DMS 273 (cell line): ENCODE measurements at regions not wholly inside any gene's neighbourhood (a gene's known extent, or its start where the extent isn't known, plus 50 kb on each side); places are given as distances from the start of the nearest gene placed in this dataset.
A peak's percentile ranks its signal among the peaks of the same experiment; 100 is the strongest.
"Not testable (repeated sequence)": the region's sequence is repeated elsewhere in the genome, so short reads cannot be mapped to it uniquely, and the experiment has no call there.

Experiments used
- DNase-seq: peaks from one replicate; lab custom pipeline; 2025; ENCODE audit not compliant: unreplicated experiment; lab: John Stamatoyannopoulos, UW

DNA sequence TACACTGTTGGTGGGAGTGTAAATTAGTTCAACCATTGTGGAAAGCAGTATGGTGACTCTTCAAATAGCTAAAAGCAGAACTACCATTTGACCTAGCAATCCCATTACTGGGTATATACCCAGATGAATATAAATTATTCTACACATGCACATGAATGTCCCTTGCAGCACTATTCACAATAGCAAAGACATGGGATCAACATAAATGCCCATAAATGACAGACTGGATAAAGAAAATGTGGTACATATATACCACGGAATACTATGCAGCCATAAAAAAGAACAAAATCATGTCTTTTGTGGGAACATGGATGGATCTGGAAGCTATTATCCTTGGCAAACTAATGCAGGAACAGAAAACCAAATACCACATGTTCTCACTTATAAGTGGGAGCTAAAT is 282.8 kb upstream of the TGFBR2 start:
- not testable (repeated sequence) for DNase-seq

DNA sequence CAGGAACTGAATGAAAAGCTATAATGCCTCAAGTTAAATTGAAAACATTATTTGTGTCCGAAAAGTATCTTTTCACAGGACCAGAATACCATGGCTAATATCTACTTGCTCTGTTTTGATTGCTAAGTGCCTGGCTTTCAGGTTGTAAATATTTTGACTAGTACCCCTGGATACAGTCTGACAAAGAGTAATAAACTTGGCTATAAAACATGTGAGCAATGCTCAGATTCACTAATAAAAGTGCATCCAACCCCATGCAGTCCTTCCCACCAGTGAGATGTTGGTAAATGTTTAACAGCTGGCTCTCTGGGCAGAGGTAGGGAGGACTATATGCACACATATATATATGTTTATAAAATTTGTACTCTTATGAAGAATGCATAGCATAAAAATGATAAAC is 281.8 kb upstream of the TGFBR2 start:
- DNase-seq = no peak

DNA sequence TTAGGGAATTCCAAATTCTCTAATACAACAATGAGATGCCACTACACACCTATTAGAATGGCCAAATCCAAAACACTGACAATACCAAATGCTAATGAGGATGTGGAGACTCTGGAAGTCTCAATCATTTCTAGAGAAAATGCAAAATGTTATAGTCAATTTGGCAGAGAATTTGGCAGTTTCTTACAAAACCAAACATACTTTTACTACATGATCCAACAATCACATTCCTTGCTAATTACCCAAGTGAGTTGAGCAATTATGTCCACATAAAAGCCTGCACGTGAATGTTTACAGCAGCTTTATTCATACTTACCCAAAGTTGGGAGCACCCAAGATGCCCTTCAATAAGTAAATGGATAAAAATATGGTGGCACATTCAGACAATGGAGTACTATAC is 278.4 kb upstream of the TGFBR2 start:
- DNase-seq = not testable (repeated sequence)

DNA sequence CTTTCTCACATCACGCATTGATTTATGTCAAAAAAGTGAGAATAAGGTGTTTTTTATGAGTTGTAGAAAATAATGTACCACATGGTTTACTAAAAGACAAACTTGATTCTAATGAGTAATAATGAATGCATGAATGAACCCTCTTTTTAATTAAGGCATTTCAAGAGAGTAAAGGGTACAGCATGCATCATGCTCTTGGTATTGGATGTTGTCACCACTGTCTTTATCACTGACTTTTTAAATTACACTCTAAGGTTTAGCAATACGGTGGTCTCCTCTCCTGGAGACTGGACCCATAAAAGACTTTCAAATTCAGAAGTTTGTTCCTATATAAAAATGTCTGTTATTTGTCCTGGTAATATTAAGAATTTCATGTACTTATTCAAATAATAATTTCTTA is 277.5 kb upstream of the TGFBR2 start:
- not testable (repeated sequence) for DNase-seq

DNA sequence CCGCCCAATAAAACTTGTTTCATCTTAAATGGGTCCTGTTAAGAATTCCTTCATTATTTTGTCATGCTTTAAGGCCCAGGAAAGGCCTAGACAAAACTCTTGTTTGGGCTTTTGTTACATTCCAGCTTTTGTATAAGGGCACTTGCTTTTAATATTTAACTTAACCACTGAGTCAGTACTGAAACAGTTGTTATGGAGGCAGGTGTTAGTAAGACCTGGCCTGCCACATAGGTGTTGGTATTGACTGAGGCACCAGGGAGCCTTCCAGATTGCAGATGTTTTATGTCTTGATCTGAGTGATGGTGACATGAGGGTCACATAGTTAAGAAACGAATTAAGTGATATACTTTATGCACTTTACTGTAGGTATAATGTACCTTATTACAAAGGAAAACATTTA is 274.9 kb upstream of the TGFBR2 start:
- DNase-seq = no peak

DNA sequence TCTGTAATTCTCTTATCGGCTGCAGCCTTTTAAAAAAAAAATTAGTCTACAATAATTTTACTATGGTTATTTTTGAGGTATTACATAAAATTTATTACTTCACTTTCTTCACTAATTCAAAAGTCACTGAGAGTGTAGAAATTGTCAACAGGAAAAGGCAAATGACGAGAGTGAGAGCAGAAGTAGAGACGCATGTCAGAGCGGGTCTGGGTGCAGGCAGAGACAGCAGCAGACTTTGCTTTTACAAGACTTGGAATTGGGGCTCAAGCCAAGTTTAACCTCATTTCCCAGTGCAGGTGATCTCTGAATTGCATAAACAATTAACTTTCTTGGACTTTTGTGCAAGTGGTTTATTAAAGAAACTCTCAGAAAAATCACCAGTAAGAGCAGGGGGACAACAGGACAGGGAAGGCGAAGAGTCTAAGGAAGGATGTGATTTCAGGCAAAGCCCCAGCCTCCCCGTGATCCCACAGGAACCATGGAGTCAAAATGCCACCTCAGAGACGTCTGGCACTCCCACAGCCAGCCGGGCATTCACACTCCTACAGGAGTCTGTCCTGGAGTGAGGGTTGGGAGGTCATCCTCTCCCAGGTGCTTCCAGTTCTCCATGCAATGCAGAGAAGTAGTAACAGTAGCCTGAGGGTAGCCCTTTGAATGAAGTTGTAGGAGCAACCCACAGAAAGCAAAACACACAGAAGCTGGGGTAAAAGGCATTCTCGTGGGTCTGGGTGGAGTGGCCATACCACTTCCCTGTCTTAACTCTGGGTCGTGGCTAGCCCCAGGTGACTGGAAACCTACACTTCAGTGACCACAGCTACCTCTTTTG is 274.0 kb upstream of the TGFBR2 start:
- no peak for DNase-seq

DNA sequence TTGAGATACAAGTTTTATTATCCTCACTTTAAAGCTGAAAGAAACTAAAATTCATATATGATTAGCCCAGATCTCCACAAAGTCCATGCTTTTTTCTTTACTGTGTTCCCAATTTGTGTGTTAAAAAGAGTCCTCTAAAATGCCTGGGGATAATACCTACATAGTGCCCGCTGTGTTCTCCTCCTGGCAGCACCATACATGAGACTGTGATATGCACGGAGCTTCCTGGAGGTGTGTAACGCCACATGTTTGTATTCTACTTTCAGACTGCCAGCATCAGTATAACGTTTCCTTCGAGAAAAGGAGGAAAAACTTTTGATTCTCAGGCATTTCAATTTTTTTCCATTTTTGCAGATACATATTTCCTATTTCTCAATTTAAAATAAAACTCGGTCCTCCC is 273.3 kb upstream of the TGFBR2 start:
- DNase-seq = no peak

DNA sequence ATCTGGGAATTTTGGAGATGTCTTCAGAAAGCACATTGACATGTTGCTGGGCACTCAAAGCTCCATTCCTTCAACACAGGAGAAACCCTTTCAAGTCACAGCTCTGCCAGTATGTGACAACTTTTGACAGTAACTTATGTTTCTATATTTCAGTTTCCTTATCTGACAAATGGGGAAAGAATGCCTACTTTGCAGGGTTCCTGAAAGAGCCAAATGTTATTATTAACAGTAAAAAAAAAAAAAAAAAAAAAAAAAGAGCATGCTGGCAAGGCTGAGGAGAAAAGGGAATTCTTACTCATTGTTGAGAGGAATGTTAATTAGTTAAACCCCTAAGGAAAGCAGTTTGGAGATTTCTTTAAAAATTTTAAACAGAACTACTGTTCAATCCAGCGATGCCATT is 272.5 kb upstream of the TGFBR2 start:
- DNase-seq = no peak

DNA sequence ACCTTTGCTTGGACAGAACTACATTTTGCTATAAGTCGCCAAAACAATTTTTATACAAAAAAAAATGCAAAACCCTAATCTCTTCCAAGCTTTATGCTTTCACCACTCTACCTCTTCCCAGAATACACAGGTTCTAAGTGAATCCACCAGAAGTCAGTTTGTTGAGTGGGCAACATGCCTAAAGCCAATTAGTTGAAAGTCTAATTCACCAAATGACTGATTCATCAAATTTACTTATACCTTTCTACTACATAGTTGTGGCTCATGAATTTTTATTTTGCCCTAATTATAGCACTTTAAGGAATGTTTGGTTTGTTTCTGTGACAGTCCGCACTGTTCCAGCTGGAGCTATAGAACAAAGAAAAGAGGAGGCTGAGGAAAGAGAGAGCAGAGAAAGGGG is 265.9 kb upstream of the TGFBR2 start:
- DNase-seq = no peak

DNA sequence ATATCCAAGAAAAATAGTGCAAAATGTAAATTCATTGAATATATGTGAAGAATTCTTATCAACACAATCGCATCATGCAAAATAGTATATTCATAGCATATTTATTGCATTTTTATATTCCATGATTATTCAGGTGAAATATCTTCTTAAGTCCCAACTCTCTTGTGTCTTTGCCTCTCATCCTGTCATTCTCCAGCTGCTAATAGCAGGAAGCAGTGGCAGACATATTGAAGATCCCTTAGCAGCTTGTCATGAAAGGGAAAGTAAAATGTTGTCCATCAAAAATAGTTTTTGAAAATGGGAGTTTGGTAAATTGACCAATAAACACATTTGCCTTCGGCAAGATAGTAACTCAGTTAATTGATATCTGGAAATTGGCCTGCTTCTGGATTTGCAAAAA is 265.3 kb upstream of the TGFBR2 start:
- no peak for DNase-seq

DNA sequence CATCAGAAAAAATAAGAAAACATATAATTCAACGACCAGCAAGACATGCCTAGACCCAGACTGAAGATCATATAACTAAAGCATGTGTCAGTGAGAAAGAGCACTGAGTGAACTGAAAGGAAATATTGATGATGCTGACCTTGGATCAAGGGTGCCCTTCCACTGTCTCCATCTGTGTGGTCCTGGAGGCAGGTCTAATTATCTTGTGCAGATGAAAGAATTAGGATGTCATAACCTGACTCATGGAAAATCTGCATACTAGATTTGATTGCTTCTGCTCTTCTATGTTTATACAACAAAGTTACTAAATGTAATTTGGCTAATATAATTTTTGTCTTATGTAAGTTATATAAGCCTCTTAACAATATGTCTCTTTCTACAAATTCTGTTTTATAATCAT is 264.6 kb upstream of the TGFBR2 start:
- DNase-seq = no peak

DNA sequence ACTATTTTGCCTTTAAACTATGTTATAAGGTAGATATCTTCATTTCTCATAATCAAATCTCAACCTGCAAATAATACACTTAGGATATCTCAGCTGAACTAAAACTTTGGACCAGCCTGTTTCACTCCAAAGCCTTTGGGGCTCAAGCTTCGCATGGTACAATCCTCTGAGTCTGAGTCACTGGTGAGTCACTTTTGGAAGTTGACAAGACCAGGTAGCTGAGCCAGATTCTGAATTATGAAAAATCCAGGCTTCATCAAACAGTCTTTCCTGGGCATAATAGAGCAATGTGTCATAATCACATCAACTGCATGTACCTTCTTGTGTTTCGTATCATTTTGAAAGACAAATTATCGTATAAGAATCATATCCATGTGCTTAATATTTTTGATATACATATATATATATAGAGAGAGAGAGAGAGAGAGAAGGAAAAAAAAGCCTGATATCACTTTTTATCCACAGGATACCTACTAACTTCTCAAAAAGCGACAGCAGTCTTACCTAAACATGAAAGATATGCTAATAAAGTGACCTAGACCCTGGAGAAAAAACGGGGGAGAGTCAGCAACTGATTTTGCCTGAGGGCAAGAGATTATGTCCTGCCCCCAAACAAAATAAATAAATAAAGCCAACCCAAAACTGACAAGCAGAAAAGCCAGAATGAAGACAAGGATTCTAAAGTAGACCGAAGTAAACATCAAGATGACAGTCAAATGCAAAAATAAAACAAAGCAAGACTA is 263.9 kb upstream of the TGFBR2 start:
- peak; percentile 4 for DNase-seq

DNA sequence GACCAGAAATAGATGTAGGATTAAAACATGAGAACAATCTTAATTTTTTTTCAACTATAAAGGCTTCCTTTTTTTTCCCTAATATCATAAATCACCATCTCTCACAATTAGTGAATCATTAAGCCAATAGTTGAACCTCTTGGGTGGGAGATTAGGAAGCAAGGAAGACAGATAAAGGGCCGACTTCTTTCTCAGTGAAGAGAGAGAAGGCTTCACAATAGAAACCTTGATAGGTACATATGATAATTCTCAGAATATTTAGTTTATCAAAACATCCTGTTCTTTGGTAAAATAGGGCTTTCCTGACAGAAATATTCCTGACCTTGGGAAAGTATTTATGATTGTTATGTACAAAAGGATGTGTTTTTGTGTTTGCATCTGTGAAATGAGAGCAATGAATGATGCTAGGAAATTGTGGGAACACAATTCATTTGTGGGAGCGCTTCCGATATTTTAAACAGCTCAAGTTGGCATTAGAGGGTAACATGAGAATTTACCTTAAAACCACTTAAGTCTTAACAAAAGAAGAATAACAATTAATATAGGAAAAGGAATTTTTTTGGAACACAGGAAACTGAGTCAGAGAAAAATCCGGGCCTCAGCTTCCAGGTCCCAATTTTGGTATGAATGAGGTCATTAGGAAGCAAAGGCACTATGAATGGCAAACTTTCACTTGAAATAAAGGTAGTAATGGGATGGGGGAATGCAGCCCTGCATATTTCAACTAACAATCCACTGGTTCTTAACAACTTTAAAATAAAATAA is 263.2 kb upstream of the TGFBR2 start:
- DNase-seq = no peak

DNA sequence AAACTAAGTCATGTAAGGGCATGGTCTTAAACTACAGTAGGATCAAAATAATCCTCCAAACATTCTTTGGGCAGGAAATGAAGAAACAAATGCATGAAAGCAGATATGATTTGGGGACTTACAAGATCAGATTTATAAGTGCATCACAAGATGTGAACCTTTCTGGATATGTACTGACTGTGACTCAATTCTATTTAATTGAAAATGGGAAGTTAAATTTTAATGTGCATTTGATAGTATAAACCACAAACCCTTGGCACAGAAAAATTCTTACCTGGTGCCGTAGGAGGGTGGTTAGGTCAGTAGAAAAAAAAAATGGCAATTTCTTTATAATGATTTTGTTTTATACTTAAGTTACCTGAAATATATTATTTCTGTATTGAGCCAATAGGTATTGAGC is 262.5 kb upstream of the TGFBR2 start:
- no peak for DNase-seq

DNA sequence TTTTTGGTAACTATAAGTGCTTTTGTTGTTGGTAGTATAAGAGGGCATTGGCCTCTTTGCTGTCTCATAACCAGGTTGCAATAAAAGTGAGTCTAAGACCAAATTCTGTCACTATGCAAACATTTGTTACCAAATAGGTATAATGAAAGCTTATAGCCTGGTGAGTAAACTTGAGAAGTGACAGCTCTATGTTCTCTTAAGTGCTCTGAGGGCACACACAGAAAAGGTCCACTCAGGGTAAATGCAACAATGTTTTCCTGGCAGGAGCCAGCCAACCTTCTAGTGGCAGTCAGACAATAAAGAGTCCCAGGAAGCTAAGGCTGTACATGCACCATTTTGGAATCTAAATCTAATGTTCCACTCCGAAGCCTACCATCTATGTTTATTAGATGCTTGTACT is 262.1 kb upstream of the TGFBR2 start:
- no peak for DNase-seq

DNA sequence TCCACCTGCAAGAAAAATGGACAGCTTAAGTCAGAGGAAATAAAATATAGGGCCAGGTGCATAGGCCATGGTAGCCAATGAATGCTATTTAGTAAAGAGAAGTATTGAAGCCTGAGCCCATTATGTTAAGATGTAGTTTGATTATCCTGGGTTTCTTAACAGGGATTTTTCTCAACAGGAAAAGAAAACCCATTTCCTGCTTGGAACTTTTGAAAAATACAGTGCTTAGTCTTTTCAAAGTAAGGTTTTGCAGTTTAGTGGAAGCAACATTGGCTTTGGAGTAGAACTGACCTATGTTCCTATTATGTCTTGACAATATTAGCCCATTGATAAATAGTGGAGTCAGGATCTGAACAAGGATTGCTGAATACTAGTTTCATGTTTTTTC is 259.5 kb upstream of the TGFBR2 start:
- DNase-seq = no peak

DNA sequence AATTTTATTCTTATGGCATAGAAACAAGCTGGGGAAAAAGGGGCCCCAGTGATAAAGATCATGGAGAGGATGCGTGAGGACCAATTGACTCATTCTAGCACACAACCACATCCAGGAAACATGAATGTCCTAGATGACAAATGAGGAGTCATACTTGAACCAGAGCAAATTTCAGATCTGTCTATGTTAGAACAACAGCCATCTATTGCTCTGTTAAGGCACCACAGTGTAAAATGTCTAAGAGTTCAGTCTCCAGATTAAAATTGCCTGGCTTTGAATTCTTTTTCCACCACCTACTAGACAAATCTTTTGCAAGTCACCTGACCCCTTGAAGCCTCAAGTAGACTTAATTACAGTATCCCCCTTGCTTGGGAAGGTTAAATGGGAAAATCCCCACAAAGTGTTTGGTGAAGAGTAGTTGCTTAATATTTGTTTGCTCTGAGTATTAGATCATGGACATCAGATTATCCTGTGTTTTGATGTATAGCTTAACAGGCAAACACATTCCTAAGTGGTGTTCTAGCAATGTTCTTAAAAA is 258.7 kb upstream of the TGFBR2 start:
- DNase-seq = no peak

DNA sequence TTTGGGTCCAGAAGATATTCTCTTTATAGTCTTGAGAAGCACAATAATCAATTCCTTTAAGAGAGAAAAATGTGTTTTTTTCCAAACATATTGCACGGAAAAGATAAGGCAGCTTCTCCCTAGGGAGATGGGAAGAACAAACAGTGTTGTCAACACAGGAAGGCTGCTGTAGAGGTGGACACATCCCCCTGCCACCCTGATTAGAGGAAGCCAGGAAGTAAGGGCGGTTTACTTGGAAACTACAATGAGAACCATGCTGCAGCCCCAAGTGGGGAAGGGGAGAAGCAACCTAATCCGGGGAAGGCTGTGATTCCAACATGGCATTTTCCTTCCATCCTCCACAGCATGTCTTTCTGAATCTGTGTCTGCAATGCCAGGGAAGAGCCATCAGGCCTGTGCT is 256.9 kb upstream of the TGFBR2 start:
- DNase-seq = no peak

DNA sequence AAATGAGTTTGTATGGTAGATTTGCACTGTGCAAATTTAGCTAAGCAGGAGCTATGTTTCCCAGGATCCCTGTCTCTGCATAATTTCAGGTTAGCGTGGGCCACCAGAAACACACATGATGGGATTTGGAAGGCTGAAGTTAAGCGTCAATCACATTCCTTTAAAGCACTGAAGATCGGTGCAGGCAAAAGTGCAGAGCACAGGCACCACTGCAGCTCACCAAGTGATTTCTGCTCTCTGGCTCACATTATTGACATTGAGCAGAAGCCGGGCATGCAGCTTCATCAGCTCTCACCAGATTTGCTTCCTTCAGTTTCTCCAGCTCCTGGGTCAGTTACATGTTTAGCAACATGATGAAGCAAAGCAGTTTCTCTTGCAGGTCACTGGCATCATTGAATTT is 256.4 kb upstream of the TGFBR2 start:
- DNase-seq = no peak

DNA sequence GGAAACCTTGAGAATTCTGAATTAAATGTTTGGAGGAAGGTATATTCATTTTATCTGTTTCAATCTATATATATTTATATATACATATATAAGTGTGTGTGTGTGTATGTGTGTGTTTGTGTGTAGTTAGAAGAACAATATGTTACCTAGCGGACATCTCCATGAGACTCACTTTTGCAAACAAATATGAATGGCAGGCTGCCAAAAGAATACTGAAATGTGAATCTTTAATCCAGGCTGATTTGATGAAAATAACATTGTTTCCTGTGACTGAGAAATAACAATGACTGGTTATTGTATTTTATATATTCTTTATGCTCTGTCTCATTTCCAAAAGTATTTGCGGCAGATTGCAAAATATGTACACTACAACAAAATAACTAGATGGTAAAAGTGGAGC is 255.5 kb upstream of the TGFBR2 start:
- no peak for DNase-seq

DNA sequence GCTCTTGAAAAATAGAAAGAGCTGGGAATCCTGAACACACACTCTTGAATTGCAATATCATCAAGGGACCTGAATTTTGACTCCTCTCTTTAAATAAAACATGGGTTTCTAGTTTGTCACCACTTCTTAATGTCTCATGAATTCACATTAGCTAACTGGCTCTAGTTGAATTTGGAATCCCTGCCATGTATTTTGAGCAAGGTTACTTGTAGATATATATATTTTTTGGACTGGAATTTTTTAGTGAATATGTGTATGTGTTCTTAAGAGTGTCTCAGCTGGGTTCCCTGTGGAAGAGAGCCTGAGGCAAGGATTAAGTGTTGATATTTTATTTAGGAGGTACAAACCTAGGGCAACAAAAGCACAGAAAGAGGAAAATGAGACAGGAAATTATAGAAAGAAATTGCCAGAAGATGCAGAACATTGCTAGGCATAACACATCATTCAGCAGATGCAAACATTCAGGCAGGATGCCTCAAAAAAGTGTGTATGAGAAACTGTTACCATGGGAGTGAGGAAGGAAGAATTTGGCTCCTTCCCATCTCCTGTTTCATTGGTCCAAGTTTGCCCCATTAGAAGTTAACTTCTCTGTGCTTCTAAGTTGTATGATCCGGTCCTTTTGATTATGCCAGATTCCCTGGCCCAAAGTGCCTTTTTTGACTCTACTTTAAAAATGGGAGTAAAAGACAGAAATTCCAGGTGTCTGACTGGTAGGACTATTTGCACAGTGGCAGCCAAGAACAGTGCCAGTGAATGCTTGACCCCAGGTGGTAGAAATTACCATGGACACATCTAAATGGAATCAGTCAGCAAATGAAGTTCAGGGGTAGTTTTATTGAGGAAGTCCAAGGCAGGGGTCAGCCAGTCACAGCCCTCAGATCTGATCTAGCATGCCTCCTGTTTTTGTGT is 253.7 kb upstream of the TGFBR2 start:
- no peak for DNase-seq
